ENCODE measurements at regions not wholly inside any gene's neighbourhood (a gene's known extent, or its start where the extent isn't known, plus 50 kb on each side); places are given as distances from the start of the nearest gene placed in this dataset.

DNA sequence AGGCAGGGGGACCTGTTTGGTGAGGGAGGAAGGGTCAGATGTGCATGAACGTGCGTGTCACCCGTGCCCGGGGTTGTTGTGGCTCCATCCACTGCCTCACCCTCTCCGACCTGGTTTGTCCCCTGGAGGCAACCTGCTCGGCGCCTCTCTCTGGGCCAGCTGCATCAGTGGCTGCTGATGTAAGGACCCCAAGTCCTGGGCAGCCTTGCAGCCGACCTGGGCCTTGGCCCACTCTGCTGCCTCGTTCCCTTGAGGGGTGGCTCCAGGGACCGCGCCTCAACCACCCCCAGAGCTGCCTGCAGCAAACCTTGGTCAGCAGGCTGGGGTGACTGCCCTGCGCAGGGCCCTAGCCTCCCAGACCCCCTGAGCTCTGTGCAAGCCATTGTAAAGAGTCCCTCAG is 351.7 kb downstream of the TMEM121 start:
- H3K27me3 ChIP-seq (ENCODE audit: low read length) = peaks cover 22% of the 10 kb centered on the region
- CTCF ChIA-PET = no interaction called here

DNA sequence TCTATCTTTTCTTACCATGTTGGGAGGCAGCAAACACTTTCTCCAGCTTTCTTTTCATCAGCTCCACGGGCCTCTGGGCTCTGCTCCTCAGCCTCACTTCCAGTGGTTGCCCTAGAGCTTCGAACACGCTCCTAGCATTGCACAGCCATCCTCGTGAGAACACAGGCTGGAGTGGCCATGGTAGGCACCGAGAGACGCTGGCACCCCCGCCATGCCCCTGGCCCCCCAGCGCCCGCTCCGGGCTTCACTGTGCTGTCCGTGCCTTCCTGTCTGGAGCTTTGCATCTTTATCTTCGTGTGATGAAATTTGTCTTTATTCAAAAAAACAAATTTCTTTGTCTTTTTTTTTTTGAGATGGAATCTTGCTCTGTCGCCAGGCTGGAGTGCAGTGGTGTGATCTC is 352.2 kb downstream of the TMEM121 start:
- Histone ChIP-seq H3K79me2 (ENCODE audit: low read length) (no peaks in the 10 kb centered on the region), H2AFZ (ENCODE audit: low read length) (no peak overlapping the region), H3K27me3 (ENCODE audit: low read length) (peaks cover 22% of the 10 kb centered on the region), H4K20me1 (ENCODE audit: low read length) (no peaks in the 10 kb centered on the region), H3K27ac (ENCODE audit: low read length) (no peak overlapping the region), H3K4me3 (ENCODE audit: low read length) (no peak overlapping the region), H3K4me2 (ENCODE audit: low read length) (no peak overlapping the region), H3F3A (ENCODE audit: low read length, unreplicated experiment) (no peaks in the 10 kb centered on the region), H3K9me2 (replicated peaks; ENCODE audit: low read length) (no peaks in the 10 kb centered on the region), H3K4me1 (ENCODE audit: insufficient read depth, low read length) (no peaks in the 10 kb centered on the region), H3K9me3 (ENCODE audit: low read length) (no peaks in the 10 kb centered on the region), H3K9ac (ENCODE audit: low read length) (no peak overlapping the region), H3K36me3 (ENCODE audit: low read depth, low read length) (no peaks in the 10 kb centered on the region)
- TF ChIP-seq EZH2phosphoT487 (IDR thresholded peaks at IDR 0.05; ENCODE audit: borderline replicate concordance, low read length) = no peak
- ChIA-PET POLR2A (ENCODE audit: unreplicated experiment) (no interaction called here), CTCF (no interaction called here)
- no peak for DNase-seq
- no peak for ATAC-seq
- intact Hi-C loops (cut with micrococcal nuclease) = no loop called here
- no TSS peak for BruUV-seq (replicated peaks)

More for the DNA sequence above, 351.7 kb downstream of the TMEM121 start:
- no peak for DNase-seq
- Histone ChIP-seq H3K9ac (ENCODE audit: low read length) (no peak overlapping the region), H3K9me2 (replicated peaks; ENCODE audit: low read length) (no peaks in the 10 kb centered on the region), H3K4me1 (ENCODE audit: insufficient read depth, low read length) (no peaks in the 10 kb centered on the region), H2AFZ (ENCODE audit: low read length) (no peak overlapping the region), H3F3A (ENCODE audit: low read length, unreplicated experiment) (no peaks in the 10 kb centered on the region), H3K27ac (ENCODE audit: low read length) (no peak overlapping the region), H4K20me1 (ENCODE audit: low read length) (no peaks in the 10 kb centered on the region), H3K36me3 (ENCODE audit: low read depth, low read length) (no peaks in the 10 kb centered on the region), H3K9me3 (ENCODE audit: low read length) (no peaks in the 10 kb centered on the region), H3K4me2 (ENCODE audit: low read length) (no peak overlapping the region), H3K4me3 (ENCODE audit: low read length) (no peak overlapping the region), H3K79me2 (ENCODE audit: low read length) (no peaks in the 10 kb centered on the region)
- no peak for ATAC-seq
- BruUV-seq (replicated peaks) = no TSS peak
- intact Hi-C loops (cut with micrococcal nuclease) = no loop called here
- TF ChIP-seq EZH2 (IDR thresholded peaks at IDR 0.05; ENCODE audit: low read length, unreplicated experiment) = no peak
- TF ChIP-seq, protein P1, sequence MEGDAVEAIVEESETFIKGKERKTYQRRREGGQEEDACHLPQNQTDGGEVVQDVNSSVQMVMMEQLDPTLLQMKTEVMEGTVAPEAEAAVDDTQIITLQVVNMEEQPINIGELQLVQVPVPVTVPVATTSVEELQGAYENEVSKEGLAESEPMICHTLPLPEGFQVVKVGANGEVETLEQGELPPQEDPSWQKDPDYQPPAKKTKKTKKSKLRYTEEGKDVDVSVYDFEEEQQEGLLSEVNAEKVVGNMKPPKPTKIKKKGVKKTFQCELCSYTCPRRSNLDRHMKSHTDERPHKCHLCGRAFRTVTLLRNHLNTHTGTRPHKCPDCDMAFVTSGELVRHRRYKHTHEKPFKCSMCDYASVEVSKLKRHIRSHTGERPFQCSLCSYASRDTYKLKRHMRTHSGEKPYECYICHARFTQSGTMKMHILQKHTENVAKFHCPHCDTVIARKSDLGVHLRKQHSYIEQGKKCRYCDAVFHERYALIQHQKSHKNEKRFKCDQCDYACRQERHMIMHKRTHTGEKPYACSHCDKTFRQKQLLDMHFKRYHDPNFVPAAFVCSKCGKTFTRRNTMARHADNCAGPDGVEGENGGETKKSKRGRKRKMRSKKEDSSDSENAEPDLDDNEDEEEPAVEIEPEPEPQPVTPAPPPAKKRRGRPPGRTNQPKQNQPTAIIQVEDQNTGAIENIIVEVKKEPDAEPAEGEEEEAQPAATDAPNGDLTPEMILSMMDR (conservative IDR thresholded peaks at IDR 0.05; ENCODE audit: low read depth, low read length) = no peak
- TF ChIP-seq EZH2phosphoT487 (IDR thresholded peaks at IDR 0.05; ENCODE audit: borderline replicate concordance, low read length) = no peak
- POLR2A ChIA-PET (ENCODE audit: unreplicated experiment) = no interaction called here

DNA sequence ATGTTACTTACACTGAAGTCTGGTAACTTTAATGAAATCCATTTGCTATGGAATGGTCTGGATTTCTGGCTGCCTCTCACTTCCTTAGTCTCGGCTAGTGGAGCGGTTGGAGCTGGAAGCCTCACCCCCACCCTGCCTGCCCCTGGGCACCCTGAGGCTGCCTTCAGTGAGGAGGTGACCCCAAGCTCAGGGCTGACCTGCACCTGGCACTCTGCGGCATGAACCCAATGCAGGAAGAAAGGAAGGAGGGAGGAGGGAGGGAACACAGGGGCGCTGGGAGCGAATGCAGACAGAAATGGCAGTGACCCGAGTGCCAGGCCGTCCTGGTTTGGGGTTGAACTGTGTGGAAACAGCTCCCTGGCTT is 353.1 kb downstream of the TMEM121 start:
- Histone ChIP-seq H3K4me1 (ENCODE audit: insufficient read depth, low read length) (no peaks in the 10 kb centered on the region), H3K36me3 (ENCODE audit: low read depth, low read length) (no peaks in the 10 kb centered on the region), H3K9ac (ENCODE audit: low read length) (no peak overlapping the region), H3K9me2 (replicated peaks; ENCODE audit: low read length) (no peaks in the 10 kb centered on the region), H3K9me3 (ENCODE audit: low read length) (no peaks in the 10 kb centered on the region), H3K79me2 (ENCODE audit: low read length) (no peaks in the 10 kb centered on the region), H3K27ac (ENCODE audit: low read length) (no peak overlapping the region), H3K4me2 (ENCODE audit: low read length) (no peak overlapping the region), H3K4me3 (ENCODE audit: low read length) (no peak overlapping the region), H4K20me1 (ENCODE audit: low read length) (no peaks in the 10 kb centered on the region), H3F3A (ENCODE audit: low read length, unreplicated experiment) (no peaks in the 10 kb centered on the region), H2AFZ (ENCODE audit: low read length) (no peak overlapping the region), H3K27me3 (ENCODE audit: low read length) (peaks cover 22% of the 10 kb centered on the region)
- ChIA-PET POLR2A (ENCODE audit: unreplicated experiment) (no interaction called here), CTCF (no interaction called here)
- no TSS peak for BruUV-seq (replicated peaks)
- TF ChIP-seq, protein P1 (conservative IDR thresholded peaks at IDR 0.05; ENCODE audit: low read depth, low read length) = no peak
- TF ChIP-seq EZH2 (IDR thresholded peaks at IDR 0.05; ENCODE audit: low read length, unreplicated experiment) (no peak), EZH2phosphoT487 (IDR thresholded peaks at IDR 0.05; ENCODE audit: borderline replicate concordance, low read length) (no peak)
- DNase-seq = no peak
- ATAC-seq = no peak
- intact Hi-C loops (cut with micrococcal nuclease) = no loop called here
